Testis (tissue), 2 donors: ENCODE measurements at regions not wholly inside any gene's neighbourhood (a gene's known extent, or its start where the extent isn't known, plus 50 kb on each side); places are given as distances from the start of the nearest gene placed in this dataset.

Experiments used
- DNase-seq: peaks from one replicate; pipeline ENCODE4 v3.0.0-alpha.2; 2019
- H3K27ac ChIP-seq, 2 donors: fragments of 200-600 bp; sonication (generic); one replicate each; pipeline ENCODE4 v1.5.1; 2019
- H3K27me3 ChIP-seq: fragments of 200-600 bp; sonication (generic); one replicate; pipeline ENCODE4 v1.5.1; 2019
- H3K36me3 ChIP-seq: fragments of 200-600 bp; sonication (generic); one replicate; pipeline ENCODE4 v1.5.1; 2017; ENCODE audit warnings: low read depth; ENCODE audit errors: missing control alignments
- H3K4me1 ChIP-seq: fragments of 200-600 bp; sonication (generic); one replicate; pipeline ENCODE4 v1.5.1; 2019
- H3K4me3 ChIP-seq, 2 donors: fragments of 200-600 bp; sonication (generic); one replicate each; pipeline ENCODE4 v1.5.1; 2017 to 2019
- H3K9me3 ChIP-seq: fragments of 200-600 bp; sonication (generic); one replicate; pipeline ENCODE4 v1.5.1; 2017
- CTCF ChIP-seq, 3 experiments: fragments of 450-650 bp in 2 of 3; fragments of 200-600 bp in 1 of 3; sonication (generic) in 1 of 3; IDR thresholded peaks; one replicate each; pipeline ENCODE4 v1.5.1; 2016 to 2019; ENCODE audit warnings: antibody characterized with exemption in 3 of 3, mild to moderate bottlenecking in 2 of 3, moderate library complexity in 1 of 3
- POLR2A ChIP-seq: fragments of 450-650 bp; IDR thresholded peaks from one replicate; pipeline ENCODE4 v1.6.1; 2017; ENCODE audit warnings: antibody characterized with exemption, mild to moderate bottlenecking, moderate library complexity
- WGBS, 2 donors: methylation state at CpG; one replicate each; pipeline ENCODE4 v1.1.5; 2018; 5-methylcytosine and 5-hydroxymethylcytosine counted together
- intact Hi-C: fragments of 100-400 bp; cut with DNase I; formaldehyde crosslinking; loops from one replicate; pipeline ENCODE4 v1.15.1; 2023; ENCODE audit warnings: low total_unique reads

GRCh38 chr18:70559446-70559845, 270.6 kb downstream of the SOCS6 start:
- Histone ChIP-seq H3K36me3 (no peaks in the 10 kb centered on the region), H3K4me1 (no peaks in the 10 kb centered on the region), H3K27me3 (no peaks in the 10 kb centered on the region), H3K4me3 (no peak overlapping the region), H3K27ac (no peak overlapping the region), H3K9me3 (no peaks in the 10 kb centered on the region)
- DNase-seq: no peak
- TF ChIP-seq CTCF (IDR thresholded peaks at IDR 0.05): no peak
- no peak for TF ChIP-seq POLR2A
- intact Hi-C loops: no loop called here
- 75 to 78% methylated on average over 2 of the region's 2 CpGs for WGBS, 2 donors

- 92 to 93% methylated on average over 1 of the region's 1 CpG for WGBS, 2 donors
- no peak for DNase-seq
These were observed 269.5 kb downstream of the SOCS6 start for GRCh38 chr18:70558371-70558770.

GRCh38 chr18:70554854-70555445, 266.1 kb downstream of the SOCS6 start:
- intact Hi-C loops: no loop called here
- H3K27me3 ChIP-seq: no peaks in the 10 kb centered on the region
- no peaks in the 10 kb centered on the region for H3K4me1 ChIP-seq
- H3K27ac ChIP-seq: no peak overlapping the region
- no peak for DNase-seq
- TF ChIP-seq CTCF (IDR thresholded peaks at IDR 0.05) (no peak), POLR2A (no peak)
- 84 to 90% methylated on average over 2 of the region's 2 CpGs for WGBS, 2 donors
- H3K36me3 ChIP-seq: no peaks in the 10 kb centered on the region
- no peak overlapping the region for H3K4me3 ChIP-seq
- H3K9me3 ChIP-seq: no peaks in the 10 kb centered on the region

More at GRCh38 chr18:70558371-70558770, 269.5 kb downstream of the SOCS6 start:
- no peak overlapping the region for H3K4me3 ChIP-seq
- intact Hi-C loops: no loop called here
- H3K9me3 ChIP-seq: no peaks in the 10 kb centered on the region
- no peak overlapping the region for H3K27ac ChIP-seq
- H3K27me3 ChIP-seq: no peaks in the 10 kb centered on the region
- no peak for TF ChIP-seq POLR2A
- TF ChIP-seq CTCF (IDR thresholded peaks at IDR 0.05): no peak
- H3K4me1 ChIP-seq: no peaks in the 10 kb centered on the region
- no peaks in the 10 kb centered on the region for H3K36me3 ChIP-seq

GRCh38 chr18:70553936-70554260, 265.1 kb downstream of the SOCS6 start:
- WGBS, 2 donors: 33 to 57% methylated on average over 3 of the region's 3 CpGs
- H3K4me1 ChIP-seq: no peaks in the 10 kb centered on the region
- no peak for DNase-seq
- H3K36me3 ChIP-seq: no peaks in the 10 kb centered on the region
- intact Hi-C loops: no loop called here
- H3K4me3 ChIP-seq: no peak overlapping the region
- H3K27me3 ChIP-seq: no peaks in the 10 kb centered on the region
- TF ChIP-seq CTCF (IDR thresholded peaks at IDR 0.05): no peak
- no peak for TF ChIP-seq POLR2A
- no peak overlapping the region for H3K27ac ChIP-seq
- H3K9me3 ChIP-seq: no peaks in the 10 kb centered on the region

- intact Hi-C loops: no loop called here
- no peak for TF ChIP-seq CTCF (IDR thresholded peaks at IDR 0.05)
- no peak for TF ChIP-seq POLR2A
- no peaks in the 10 kb centered on the region for H3K9me3 ChIP-seq
- no peak for DNase-seq
- H3K4me1 ChIP-seq: no peaks in the 10 kb centered on the region
- no peak overlapping the region for H3K27ac ChIP-seq
- H3K4me3 ChIP-seq: no peak overlapping the region
- H3K27me3 ChIP-seq: no peaks in the 10 kb centered on the region
- H3K36me3 ChIP-seq: no peaks in the 10 kb centered on the region
- WGBS, 2 donors: 70 to 81% methylated on average over 10 of the region's 10 CpGs
These were observed 264.5 kb downstream of the SOCS6 start for GRCh38 chr18:70553245-70553935.
